GM23338 (cell line): ENCODE measurements at regions not wholly inside any gene's neighbourhood (a gene's known extent, or its start where the extent isn't known, plus 50 kb on each side); places are given as distances from the start of the nearest gene placed in this dataset.

Source experiments
- ATAC-seq: fragments of 200-7000 bp; cut with Tn5 transposase; 3 replicates; pipeline ENCODE4 v1.9.1; 2020
- DNase-seq: peaks from one replicate; pipeline ENCODE4 v3.0.0-alpha.2; 2015; ENCODE audit warnings: low spot score
- H2AFZ ChIP-seq: fragments of 200-600 bp; sonication (generic); 2 replicates; pipeline ENCODE4 v1.8.0; 2016; ENCODE audit warnings: antibody characterized with exemption, mild to moderate bottlenecking, moderate library complexity
- H3F3A ChIP-seq: fragments of 200-600 bp; sonication (generic); replicated peaks from 2 replicates; pipeline ENCODE4 v1.8.0; 2017; ENCODE audit warnings: antibody characterized with exemption, mixed run types, low read depth
- H3K27ac ChIP-seq: fragments of 200-600 bp; sonication (generic); 2 replicates; pipeline ENCODE4 v1.6.1; 2016; ENCODE audit warnings: low read depth
- H3K27me3 ChIP-seq: fragments of 200-600 bp; sonication (generic); 2 replicates; pipeline ENCODE4 v1.8.0; 2016; ENCODE audit warnings: mild to moderate bottlenecking, mixed run types, moderate library complexity; ENCODE audit not compliant: insufficient read depth
- H3K36me3 ChIP-seq: fragments of 200-600 bp; sonication (generic); 2 replicates; pipeline ENCODE4 v1.8.0; 2016; ENCODE audit warnings: mild to moderate bottlenecking; ENCODE audit not compliant: insufficient read depth
- H3K4me1 ChIP-seq: fragments of 200-600 bp; sonication (generic); 2 replicates; pipeline ENCODE4 v1.8.0; 2016; ENCODE audit warnings: mild to moderate bottlenecking, moderate library complexity; ENCODE audit not compliant: insufficient read depth
- H3K4me2 ChIP-seq: fragments of 200-600 bp; sonication (generic); 2 replicates; pipeline ENCODE4 v1.7.1; 2017; ENCODE audit warnings: mixed run types
- H3K4me3 ChIP-seq: fragments of 200-600 bp; sonication (generic); 2 replicates; pipeline ENCODE4 v1.6.1; 2016; ENCODE audit warnings: mixed run types
- H3K79me2 ChIP-seq: fragments of 200-600 bp; sonication (generic); replicated peaks from 2 replicates; pipeline ENCODE4 v1.8.0; 2017; ENCODE audit warnings: mild to moderate bottlenecking; ENCODE audit not compliant: insufficient read depth
- H3K9me2 ChIP-seq: fragments of 200-600 bp; sonication (generic); 2 replicates; pipeline ENCODE4 v1.8.0; 2017; ENCODE audit not compliant: insufficient read depth
- H4K20me1 ChIP-seq: fragments of 200-600 bp; sonication (generic); replicated peaks from 2 replicates; pipeline ENCODE4 v1.8.0; 2017; ENCODE audit warnings: mild to moderate bottlenecking; ENCODE audit not compliant: insufficient read depth
- H3K27ac Mint-ChIP-seq: 2 replicates; pipeline ENCODE4 v1.8.0; 2020; ENCODE audit warnings: inconsistent platforms, mild to moderate bottlenecking, moderate library complexity, mixed read lengths
- H3K27me3 Mint-ChIP-seq: 3 replicates; pipeline ENCODE4 v1.8.0; 2022; ENCODE audit warnings: low read depth, mild to moderate bottlenecking, moderate library complexity, mixed read lengths, inconsistent platforms; ENCODE audit not compliant: insufficient read depth, poor library complexity
- H3K36me3 Mint-ChIP-seq: 3 replicates; pipeline ENCODE4 v1.8.0; 2021; ENCODE audit warnings: low read depth, mild to moderate bottlenecking, inconsistent platforms, moderate library complexity, mixed read lengths
- H3K4me1 Mint-ChIP-seq: 3 replicates; pipeline ENCODE4 v1.8.0; 2020; ENCODE audit warnings: mild to moderate bottlenecking, inconsistent platforms, mixed read lengths
- H3K4me3 Mint-ChIP-seq: 3 replicates; pipeline ENCODE4 v1.8.0; 2021; ENCODE audit warnings: moderate library complexity, mild to moderate bottlenecking, inconsistent platforms, mixed read lengths
- H3K9me3 Mint-ChIP-seq: 3 replicates; pipeline ENCODE4 v1.8.0; 2020; ENCODE audit warnings: moderate library complexity, mild to moderate bottlenecking, inconsistent platforms, mixed read lengths
- CREB1 ChIP-seq: fragments of 250-450 bp; sonication (Bioruptor Pico); IDR thresholded peaks from 2 replicates; pipeline ENCODE4 v1.5.0; 2020; ENCODE audit warnings: low read depth, mild to moderate bottlenecking, moderate library complexity
- CTCF ChIP-seq, 2 experiments: fragments of 200-600 bp in 1 of 2; sonication (generic) in 1 of 2; conservative IDR thresholded peaks; 2 replicates each; pipeline versions ENCODE4 v1.5.1 to v1.6.1; 2016 to 2017; ENCODE audit warnings: antibody characterized with exemption in 2 of 2, low read depth in 2 of 2, mild to moderate bottlenecking in 2 of 2, moderate library complexity in 1 of 2
- ETS1 ChIP-seq: IDR thresholded peaks from 2 replicates; pipeline ENCODE4 v1.6.1; 2016; ENCODE audit warnings: antibody characterized with exemption
- EZH2 ChIP-seq: fragments of 200-600 bp; sonication (generic); IDR thresholded peaks from one replicate; pipeline ENCODE4 v1.8.0; 2017; ENCODE audit warnings: antibody characterized with exemption, mild to moderate bottlenecking, low read depth; ENCODE audit not compliant: unreplicated experiment
- EZH2phosphoT487 ChIP-seq: fragments of 200-600 bp; sonication (generic); IDR thresholded peaks from one replicate; pipeline ENCODE4 v1.8.1; 2018; ENCODE audit warnings: antibody characterized with exemption; ENCODE audit not compliant: unreplicated experiment
- JUNB ChIP-seq: IDR thresholded peaks from one replicate; pipeline ENCODE4 v1.6.1; 2016; ENCODE audit warnings: antibody characterized with exemption; ENCODE audit not compliant: unreplicated experiment
- NANOG ChIP-seq: IDR thresholded peaks from 2 replicates; pipeline ENCODE4 v1.6.1; 2016; ENCODE audit warnings: antibody characterized with exemption, borderline replicate concordance
- POLR2AphosphoS5 ChIP-seq: IDR thresholded peaks from 2 replicates; pipeline ENCODE4 v1.6.1; 2016; ENCODE audit warnings: antibody characterized with exemption, low read depth
- STAT1 ChIP-seq: IDR thresholded peaks from one replicate; pipeline ENCODE4 v1.6.1; 2016; ENCODE audit warnings: antibody characterized with exemption; ENCODE audit not compliant: unreplicated experiment
- ZNF114 ChIP-seq: fragments of 250-450 bp; sonication (Bioruptor Pico); IDR thresholded peaks from 2 replicates; pipeline ENCODE4 v1.5.0; 2020; ENCODE audit warnings: mild to moderate bottlenecking, moderate library complexity
- ZNF331 ChIP-seq: fragments of 250-450 bp; sonication (Bioruptor Pico); IDR thresholded peaks from 2 replicates; pipeline ENCODE4 v1.5.0; 2020; ENCODE audit warnings: low read depth, mild to moderate bottlenecking, moderate library complexity
- ZNF462 ChIP-seq: fragments of 250-450 bp; sonication (Bioruptor Pico); IDR thresholded peaks from 2 replicates; pipeline ENCODE4 v1.5.0; 2020; ENCODE audit warnings: mild to moderate bottlenecking, moderate library complexity
- TF ChIP-seq, protein P1 (sequence below): IDR thresholded peaks from one replicate; pipeline ENCODE4 v1.6.1; 2018; ENCODE audit warnings: antibody characterized with exemption; ENCODE audit not compliant: unreplicated experiment

- no peak overlapping the region for H3K4me2 ChIP-seq
- no peaks in the 10 kb centered on the region for H3K4me1 ChIP-seq
- H3F3A ChIP-seq = no peaks in the 10 kb centered on the region
- H3K9me3 Mint-ChIP-seq = peaks cover 4% of the 10 kb centered on the region; the same call in 1 of the 3 replicates
- H3K4me3 Mint-ChIP-seq = no peak overlapping the region
- no peaks in the 10 kb centered on the region for H4K20me1 ChIP-seq
- H3K4me1 Mint-ChIP-seq = peaks cover 7% of the 10 kb centered on the region; the same call in 2 of the 3 replicates
- no peak for TF ChIP-seq CREB1 (CRISPR knock-in tag)
- no peak for TF ChIP-seq ZNF462 (CRISPR knock-in tag)
- TF ChIP-seq ZNF331 (CRISPR knock-in tag) = no peak
- TF ChIP-seq EZH2 = no peak
- no peak for TF ChIP-seq EZH2phosphoT487
- no peak for TF ChIP-seq STAT1
- TF ChIP-seq POLR2AphosphoS5 = no peak
- no peak for TF ChIP-seq JUNB
- no peak for TF ChIP-seq ZNF114
- no peak for TF ChIP-seq CTCF (conservative IDR thresholded peaks at IDR 0.05; ENCODE audit: low read depth in 2 of 2)
- no peak for TF ChIP-seq ETS1
- no peak for TF ChIP-seq NANOG
- TF ChIP-seq, protein P1, sequence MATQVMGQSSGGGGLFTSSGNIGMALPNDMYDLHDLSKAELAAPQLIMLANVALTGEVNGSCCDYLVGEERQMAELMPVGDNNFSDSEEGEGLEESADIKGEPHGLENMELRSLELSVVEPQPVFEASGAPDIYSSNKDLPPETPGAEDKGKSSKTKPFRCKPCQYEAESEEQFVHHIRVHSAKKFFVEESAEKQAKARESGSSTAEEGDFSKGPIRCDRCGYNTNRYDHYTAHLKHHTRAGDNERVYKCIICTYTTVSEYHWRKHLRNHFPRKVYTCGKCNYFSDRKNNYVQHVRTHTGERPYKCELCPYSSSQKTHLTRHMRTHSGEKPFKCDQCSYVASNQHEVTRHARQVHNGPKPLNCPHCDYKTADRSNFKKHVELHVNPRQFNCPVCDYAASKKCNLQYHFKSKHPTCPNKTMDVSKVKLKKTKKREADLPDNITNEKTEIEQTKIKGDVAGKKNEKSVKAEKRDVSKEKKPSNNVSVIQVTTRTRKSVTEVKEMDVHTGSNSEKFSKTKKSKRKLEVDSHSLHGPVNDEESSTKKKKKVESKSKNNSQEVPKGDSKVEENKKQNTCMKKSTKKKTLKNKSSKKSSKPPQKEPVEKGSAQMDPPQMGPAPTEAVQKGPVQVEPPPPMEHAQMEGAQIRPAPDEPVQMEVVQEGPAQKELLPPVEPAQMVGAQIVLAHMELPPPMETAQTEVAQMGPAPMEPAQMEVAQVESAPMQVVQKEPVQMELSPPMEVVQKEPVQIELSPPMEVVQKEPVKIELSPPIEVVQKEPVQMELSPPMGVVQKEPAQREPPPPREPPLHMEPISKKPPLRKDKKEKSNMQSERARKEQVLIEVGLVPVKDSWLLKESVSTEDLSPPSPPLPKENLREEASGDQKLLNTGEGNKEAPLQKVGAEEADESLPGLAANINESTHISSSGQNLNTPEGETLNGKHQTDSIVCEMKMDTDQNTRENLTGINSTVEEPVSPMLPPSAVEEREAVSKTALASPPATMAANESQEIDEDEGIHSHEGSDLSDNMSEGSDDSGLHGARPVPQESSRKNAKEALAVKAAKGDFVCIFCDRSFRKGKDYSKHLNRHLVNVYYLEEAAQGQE = no peak
- no peak overlapping the region for H3K27ac ChIP-seq
- no peaks in the 10 kb centered on the region for H3K79me2 ChIP-seq
- H3K27me3 Mint-ChIP-seq = peaks cover 12% of the 10 kb centered on the region
- no peaks in the 10 kb centered on the region for H3K9me2 ChIP-seq
- H3K27me3 ChIP-seq = no peaks in the 10 kb centered on the region
- peak overlapping the region; percentile 43; the same call in 1 of the 2 replicates for H2AFZ ChIP-seq
- H3K36me3 Mint-ChIP-seq = peaks cover 4% of the 10 kb centered on the region; the same call in 2 of the 3 replicates
- no peaks in the 10 kb centered on the region for H3K36me3 ChIP-seq
- no peak for DNase-seq
- no peak for ATAC-seq
- H3K4me3 ChIP-seq = no peak overlapping the region
- no peak overlapping the region; the same call in 1 of the 2 replicates for H3K27ac Mint-ChIP-seq
Measured at GRCh38 chr3:14323401-14324223, 78.8 kb upstream of the SLC6A6 start.
